ENCODE measurements at regions not wholly inside any gene's neighbourhood (a gene's known extent, or its start where the extent isn't known, plus 50 kb on each side); places are given as distances from the start of the nearest gene placed in this dataset.
"Not testable (repeated sequence)": the region's sequence is repeated elsewhere in the genome, so short reads cannot be mapped to it uniquely, and the experiment has no call there.

GRCh38 chr3:147154988-147155387, 251.4 kb downstream of the ZIC4 start:
- not testable (repeated sequence) for DNase-seq (ENCODE audit: low read depth)

- DNase-seq (ENCODE audit: low read depth) = no peak
Observed at GRCh38 chr3:147153830-147154539, 252.4 kb downstream of the ZIC4 start.

- DNase-seq (ENCODE audit: low read depth) = no peak
Observed at GRCh38 chr3:147152476-147152875, 253.9 kb downstream of the ZIC4 start.

GRCh38 chr3:147141516-147142288, 264.6 kb downstream of the ZIC4 start:
- no peak for DNase-seq (ENCODE audit: low read depth)

GRCh38 chr3:147139341-147139740, 267.0 kb downstream of the ZIC4 start:
- no peak for DNase-seq (ENCODE audit: low read depth)

- no peak for DNase-seq (ENCODE audit: low read depth)
Observed at GRCh38 chr3:147132168-147132567, 274.2 kb downstream of the ZIC4 start.

- no peak for DNase-seq (ENCODE audit: low read depth)
Observed at GRCh38 chr3:147130461-147130860, 275.9 kb downstream of the ZIC4 start.

GRCh38 chr3:147129665-147130064, 276.7 kb downstream of the ZIC4 start:
- DNase-seq (ENCODE audit: low read depth) = no peak

GRCh38 chr3:147122350-147122749, 284.0 kb downstream of the ZIC4 start:
- DNase-seq (ENCODE audit: low read depth) = no peak

GRCh38 chr3:147119989-147120388, 286.4 kb downstream of the ZIC4 start:
- peak; percentile 1 for DNase-seq (ENCODE audit: low read depth)

- DNase-seq (ENCODE audit: low read depth) = no peak
Observed at GRCh38 chr3:147119346-147119745, 287.0 kb downstream of the ZIC4 start.

GRCh38 chr3:147118611-147119010, 287.7 kb downstream of the ZIC4 start:
- no peak for DNase-seq (ENCODE audit: low read depth)

GRCh38 chr3:147117631-147118030, 288.7 kb downstream of the ZIC4 start:
- DNase-seq (ENCODE audit: low read depth) = no peak

- DNase-seq (ENCODE audit: low read depth) = peak; percentile 36
Observed at GRCh38 chr3:147113293-147114044, 292.9 kb downstream of the ZIC4 start.

- DNase-seq (ENCODE audit: low read depth) = no peak
Observed at GRCh38 chr3:147099076-147099475, 307.3 kb downstream of the ZIC4 start.

- no peak for DNase-seq (ENCODE audit: low read depth)
Observed at GRCh38 chr3:147090461-147090860, 315.9 kb downstream of the ZIC4 start.

- no peak for DNase-seq (ENCODE audit: low read depth)
Observed at GRCh38 chr3:147089286-147089685, 317.1 kb downstream of the ZIC4 start.

- not testable (repeated sequence) for DNase-seq (ENCODE audit: low read depth)
Observed at GRCh38 chr3:147059500-147059899, 346.8 kb downstream of the ZIC4 start.

- DNase-seq (ENCODE audit: low read depth) = no peak
Observed at GRCh38 chr3:147049821-147050220, 356.5 kb downstream of the ZIC4 start.

GRCh38 chr3:147049305-147049704, 357.0 kb downstream of the ZIC4 start:
- DNase-seq (ENCODE audit: low read depth) = no peak

- DNase-seq (ENCODE audit: low read depth) = no peak
Observed at GRCh38 chr3:147046916-147047315, 359.4 kb downstream of the ZIC4 start.

- DNase-seq (ENCODE audit: low read depth) = no peak
Observed at GRCh38 chr3:147038481-147038880, 367.9 kb downstream of the ZIC4 start.

- no peak for DNase-seq (ENCODE audit: low read depth)
Observed at GRCh38 chr3:147034359-147034758, 372.0 kb downstream of the ZIC4 start.
